ENCODE measurements at regions not wholly inside any gene's neighbourhood (a gene's known extent, or its start where the extent isn't known, plus 50 kb on each side); places are given as distances from the start of the nearest gene placed in this dataset.
"Not testable (repeated sequence)": the region's sequence is repeated elsewhere in the genome, so short reads cannot be mapped to it uniquely, and the experiment has no call there.

GRCh38 chr12:124706363-124706762, 139.0 kb upstream of the NCOR2 start:
- DNase-seq, result no peak

- no peak for DNase-seq
Measured at GRCh38 chr12:124705545-124706138, 138.2 kb upstream of the NCOR2 start.

GRCh38 chr12:124704619-124705018, 137.2 kb upstream of the NCOR2 start:
- DNase-seq, result no peak

GRCh38 chr12:124703856-124704255, 136.4 kb upstream of the NCOR2 start:
- no peak for DNase-seq

- no peak for DNase-seq
Measured at GRCh38 chr12:124702736-124703135, 135.3 kb upstream of the NCOR2 start.

DNA sequence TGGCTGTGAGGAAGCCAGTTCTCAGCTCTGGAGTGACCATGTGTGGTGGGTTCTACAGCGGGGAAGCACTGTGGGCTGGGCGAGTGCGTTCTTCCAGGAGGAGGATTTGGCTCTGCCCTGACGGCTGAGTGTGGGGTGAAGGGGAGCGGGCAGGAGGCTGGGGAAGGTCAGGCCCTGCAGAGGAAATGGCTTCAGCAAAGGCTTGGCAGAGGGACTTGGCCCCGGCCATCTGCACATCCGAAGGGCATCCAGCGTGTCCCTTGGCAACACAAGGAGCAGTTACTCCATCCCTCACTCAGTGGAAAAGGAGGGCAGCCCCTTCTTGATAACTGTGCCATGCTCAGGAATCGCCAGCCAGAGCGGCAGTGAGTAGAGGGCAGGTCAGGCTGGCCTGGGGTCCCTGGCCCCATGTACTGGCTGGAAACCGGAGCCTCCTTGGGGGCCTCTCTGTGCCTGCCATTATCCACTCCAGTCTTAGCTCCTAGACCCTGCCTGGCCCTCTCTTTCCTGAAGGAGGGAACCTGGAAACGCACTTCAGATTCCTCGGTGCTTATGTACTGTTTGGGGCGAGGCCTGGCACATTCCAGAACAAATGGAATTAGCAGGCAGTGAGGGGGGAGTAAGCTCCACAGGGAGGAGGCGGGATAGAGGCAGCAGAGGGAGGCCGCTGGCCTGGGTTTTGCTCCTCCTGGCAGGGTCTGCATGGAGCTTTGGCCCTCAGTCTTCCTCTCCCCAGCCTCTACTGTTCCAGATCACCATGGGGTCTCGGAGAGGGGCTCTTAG, 133.6 kb upstream of the NCOR2 start:
- no peak for DNase-seq

DNA sequence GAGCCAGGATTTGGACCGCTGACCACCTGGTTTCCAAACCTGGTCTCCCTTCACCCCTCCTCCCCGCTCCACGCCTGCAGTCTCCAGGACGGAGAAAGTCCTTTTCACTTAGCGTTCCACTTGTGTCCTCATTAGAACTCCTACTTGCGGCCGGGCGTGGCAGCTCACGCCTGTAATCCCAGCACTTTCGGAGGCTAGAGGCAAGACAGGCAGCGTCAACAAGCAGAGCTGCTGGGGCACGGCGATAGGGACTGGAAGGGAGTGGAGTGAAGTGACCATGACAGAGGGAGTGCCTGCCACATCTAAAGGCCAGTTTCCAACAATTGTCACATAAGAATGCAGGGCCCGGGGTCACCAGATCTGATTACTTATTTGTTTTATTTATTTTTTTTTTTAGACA, 132.5 kb upstream of the NCOR2 start:
- no peak for DNase-seq

DNA sequence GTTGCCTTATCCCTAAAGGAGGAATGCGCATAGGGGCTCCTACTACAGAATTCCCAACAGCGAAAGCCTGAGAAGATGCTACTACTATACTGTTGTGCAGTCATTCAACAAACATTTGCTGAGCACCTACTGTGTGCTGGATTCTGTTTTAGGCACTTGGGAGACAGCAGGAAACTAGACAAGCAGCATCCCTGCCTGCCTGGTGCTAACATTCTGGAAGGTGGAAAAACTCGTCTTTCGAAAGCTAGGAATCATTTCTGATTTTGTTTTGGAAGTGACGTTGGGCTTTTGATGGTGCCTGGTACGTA, 131.5 kb upstream of the NCOR2 start:
- DNase-seq, result no peak

DNA sequence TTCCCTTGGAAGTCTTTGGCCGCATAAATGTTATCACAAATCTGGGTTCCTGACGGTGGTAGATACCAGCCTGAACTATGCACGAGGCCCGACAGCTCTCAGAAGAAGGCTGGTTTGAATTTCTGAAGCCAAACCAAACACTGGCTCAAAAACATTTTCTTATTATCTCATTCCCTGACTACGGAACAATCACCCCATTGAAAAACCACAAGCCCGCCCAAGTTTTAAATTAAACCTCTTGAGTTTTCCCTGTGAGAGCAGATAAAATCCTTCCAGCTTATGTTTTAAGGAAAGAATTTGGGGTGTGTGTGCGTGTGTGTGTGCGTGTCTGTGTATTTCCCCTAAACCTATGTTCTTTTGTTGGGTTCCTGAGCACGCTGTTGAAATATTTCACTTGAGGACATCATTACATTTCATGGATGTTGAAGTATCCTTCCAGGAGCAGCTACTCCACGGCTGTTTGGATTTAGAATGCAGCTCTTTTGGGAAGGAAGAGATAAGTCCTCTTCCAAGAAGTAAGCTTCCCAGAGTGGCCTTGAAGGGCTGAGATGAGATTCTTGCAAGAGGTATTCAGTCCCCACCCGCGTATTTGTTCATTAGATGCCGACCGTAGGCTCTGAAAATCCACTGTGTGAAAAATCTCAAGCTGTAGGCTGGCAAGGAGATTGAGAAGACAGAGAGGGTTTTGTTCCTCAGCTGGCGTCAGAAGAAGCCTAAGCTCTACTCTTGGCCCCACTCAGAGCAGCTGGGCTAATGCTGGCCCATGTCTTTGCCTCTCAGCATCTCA, 131.0 kb upstream of the NCOR2 start:
- no peak for DNase-seq

DNA sequence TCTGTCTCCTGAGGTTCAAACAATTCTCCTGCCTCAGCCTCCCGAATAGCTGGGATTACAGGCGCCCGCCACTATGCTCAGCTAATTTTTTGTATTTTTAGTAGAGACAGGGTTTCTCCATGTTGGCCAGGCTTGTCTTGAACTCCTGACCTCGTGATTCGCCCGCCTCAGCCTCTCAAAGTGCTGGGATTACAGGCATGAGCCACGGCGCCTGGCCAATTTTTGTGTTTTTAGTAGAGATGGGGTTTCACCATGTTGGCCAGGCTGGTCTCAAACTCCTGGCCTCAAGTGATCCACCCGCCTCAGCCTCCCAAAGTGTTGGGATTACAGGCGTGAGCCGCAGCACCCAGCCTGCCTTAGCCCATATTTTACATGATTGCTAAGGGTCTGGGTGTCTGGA, 130.3 kb upstream of the NCOR2 start:
- DNase-seq, result not testable (repeated sequence)

DNA sequence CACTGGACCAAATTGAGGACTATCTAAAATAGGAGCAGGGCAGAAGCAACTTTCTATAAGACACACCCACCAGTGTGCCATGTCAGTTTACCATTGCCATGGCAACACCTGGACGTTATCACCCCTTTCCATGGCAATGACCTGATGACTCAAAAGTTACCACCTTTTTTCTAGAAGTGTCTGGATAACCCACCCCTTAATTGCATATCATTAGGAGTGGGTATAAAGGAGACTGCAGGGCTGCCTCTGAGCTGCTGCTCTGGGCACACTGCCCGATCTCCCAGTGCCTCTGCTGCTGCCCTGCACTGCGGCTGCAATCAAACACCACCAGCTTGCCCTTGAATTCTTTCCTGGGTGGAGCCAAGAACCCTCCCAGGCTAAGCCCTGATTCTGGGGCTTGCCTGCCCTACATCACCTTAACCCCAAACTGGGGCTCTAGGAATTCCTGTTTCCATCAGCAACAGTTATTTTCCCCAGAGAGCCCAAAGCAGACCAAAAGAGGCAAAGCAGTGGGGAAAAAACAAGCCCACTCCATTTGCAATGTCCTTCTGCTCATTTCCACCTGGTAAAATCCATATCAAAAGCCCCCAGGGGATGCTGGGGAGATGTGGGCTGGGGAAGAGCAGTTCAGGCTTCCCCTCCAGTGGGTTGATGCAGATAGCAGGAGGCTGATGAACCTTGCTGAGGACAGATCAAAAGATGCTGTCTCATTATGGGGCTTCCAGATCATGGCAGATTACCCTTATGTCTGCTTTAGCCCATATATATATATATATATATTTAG, 129.5 kb upstream of the NCOR2 start:
- no peak for DNase-seq

DNA sequence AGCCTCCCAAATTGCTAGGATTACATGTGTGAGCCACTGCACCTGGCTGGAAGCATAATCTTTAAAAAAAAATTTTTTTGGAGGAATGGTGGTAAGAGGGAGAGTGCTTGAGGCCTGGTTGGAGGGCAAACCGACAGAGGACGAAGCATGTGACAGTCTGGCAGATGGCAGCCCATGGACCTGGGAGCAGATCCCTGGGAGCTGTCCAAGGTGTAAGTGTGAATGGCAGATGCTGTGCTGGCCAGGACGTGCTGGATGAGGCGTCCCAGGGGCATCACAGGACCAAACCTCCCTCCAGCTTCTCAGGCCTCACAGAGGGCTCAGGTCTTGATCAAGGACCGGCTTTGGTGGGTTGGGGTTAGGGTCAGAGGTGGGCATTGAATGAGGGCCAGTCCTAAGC, 128.4 kb upstream of the NCOR2 start:
- DNase-seq, result no peak

DNA sequence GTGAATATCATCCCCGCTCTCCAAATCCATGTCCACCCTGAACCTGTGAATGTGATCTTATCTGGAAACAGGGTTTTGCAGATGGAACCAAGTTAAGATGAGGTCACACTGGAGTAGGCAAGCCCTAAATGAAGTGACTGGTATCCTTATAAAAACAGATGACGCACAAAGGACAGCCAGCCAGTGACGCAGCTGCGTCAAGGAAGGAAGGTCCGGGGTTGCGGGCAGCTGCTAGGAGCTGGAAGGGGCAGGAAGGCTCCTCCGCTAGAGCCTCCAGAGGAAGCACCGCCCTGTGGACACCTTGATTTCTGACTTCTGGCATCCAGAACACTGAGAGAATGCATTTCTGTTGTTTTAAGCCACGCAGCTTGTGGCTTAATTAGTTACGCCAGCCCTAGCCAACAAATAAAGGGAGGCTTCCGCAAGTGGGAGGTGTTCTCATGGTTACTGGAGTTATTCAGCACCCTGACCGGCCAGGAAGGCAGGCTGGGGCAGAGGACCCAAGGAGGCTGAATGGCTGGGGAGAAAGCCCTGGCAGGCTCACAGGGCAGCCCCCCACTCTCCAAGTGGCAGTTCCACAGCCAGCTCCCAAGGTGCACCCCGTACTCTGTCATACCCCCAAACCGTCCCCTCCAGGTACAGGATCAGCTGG, 127.6 kb upstream of the NCOR2 start:
- no peak for DNase-seq

DNA sequence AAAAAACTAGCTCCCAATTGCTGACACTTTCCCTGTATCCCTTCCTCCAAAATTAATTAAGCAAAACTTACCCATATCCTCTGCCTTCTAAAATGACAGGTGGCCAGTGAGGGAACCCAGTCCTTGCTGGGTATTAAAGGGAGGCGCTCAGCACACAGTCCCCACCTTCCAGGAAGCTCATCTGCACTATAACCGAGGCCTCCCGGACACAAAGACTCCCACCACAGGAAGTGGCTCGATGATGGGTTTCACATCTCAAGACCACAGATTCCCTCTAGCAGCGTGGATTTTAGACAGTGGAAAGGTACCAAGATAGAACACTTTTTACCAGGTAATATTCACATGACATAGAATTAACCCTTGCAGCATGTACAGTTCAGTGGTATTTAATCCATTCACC, 126.8 kb upstream of the NCOR2 start:
- no peak for DNase-seq

- no peak for DNase-seq
Measured at GRCh38 chr12:124693111-124693723, 125.8 kb upstream of the NCOR2 start.

DNA sequence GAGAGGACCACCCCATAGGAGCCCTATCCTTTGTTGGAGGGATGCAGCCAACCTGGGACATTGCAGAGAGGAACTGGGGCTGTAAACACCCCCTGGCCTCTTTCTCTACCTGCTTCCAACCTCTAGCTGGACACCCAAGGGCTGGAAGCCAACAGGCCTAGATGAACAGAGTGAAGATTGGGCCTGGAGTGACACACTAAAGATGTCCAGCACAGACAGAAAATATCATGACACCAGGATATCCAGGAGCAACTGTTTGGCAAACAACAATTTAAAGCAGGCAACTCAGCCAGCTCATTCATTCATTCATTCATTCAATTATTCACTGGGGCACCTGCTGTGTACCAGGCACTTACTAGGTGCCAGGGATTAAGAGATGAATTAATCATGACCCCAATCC, 125.0 kb upstream of the NCOR2 start:
- no peak for DNase-seq

GRCh38 chr12:124691429-124691828, 124.0 kb upstream of the NCOR2 start:
- DNase-seq, result no peak

- DNase-seq, result no peak
Measured at GRCh38 chr12:124689631-124690030, 122.2 kb upstream of the NCOR2 start.

GRCh38 chr12:124688356-124688992, 121.1 kb upstream of the NCOR2 start:
- DNase-seq, result no peak

DNA sequence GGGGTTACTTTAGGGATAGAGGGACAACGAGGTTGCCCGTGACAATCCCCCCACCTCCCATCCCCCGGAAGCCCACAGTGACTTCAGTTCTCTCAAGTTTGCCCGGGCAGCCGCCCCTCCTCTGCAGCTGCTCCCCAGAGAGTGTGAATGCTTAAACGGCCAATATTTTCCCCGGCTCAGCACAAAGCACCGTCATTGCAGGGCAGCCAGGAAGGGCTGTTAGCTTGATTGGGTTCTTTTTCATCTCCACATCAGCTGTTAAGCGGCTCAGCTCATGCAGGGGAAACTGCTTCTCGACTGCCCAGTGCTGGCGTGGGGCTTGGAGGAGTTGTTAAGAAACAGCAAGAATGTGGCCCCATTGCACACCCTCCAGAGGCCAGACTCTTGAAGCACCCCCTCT, 120.5 kb upstream of the NCOR2 start:
- DNase-seq, result no peak

DNA sequence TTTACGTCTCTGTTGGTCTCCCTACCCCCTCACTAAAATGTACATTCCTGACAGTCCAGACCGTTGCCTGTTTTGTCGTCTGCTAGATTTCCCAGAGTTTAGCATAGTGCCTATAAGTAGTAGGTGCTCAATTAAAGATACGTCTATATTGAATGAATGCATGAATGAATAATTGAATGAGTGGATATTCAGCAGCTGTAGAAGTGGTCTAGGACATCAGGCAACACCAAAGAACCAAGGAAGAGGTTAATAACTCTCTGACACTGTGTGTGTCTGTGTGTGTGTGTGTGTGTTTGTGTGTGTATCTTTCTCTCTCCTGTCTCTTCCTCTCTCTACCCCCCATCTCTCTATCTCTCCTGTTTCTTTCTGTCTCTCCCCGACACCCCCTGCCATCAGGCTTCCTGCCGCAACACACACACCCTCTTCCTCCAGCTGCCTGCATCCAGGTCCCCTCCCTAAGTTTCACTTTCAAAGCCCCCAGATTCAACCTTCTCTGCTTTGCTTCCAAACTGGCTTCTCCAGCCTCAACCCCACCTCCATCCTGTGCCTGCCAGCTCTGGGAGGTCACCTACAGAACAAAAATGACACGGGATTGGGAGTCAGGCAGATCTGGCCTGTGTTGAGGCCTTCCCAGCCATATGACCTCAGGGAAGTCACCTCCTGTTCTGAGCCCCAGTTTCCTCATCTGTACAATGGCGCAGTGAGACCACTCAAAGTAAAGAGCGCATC, 119.9 kb upstream of the NCOR2 start:
- DNase-seq, result no peak
